ENCODE measurements at regions not wholly inside any gene's neighbourhood (a gene's known extent, or its start where the extent isn't known, plus 50 kb on each side); places are given as distances from the start of the nearest gene placed in this dataset.
"Not testable (repeated sequence)": the region's sequence is repeated elsewhere in the genome, so short reads cannot be mapped to it uniquely, and the experiment has no call there.

DNA sequence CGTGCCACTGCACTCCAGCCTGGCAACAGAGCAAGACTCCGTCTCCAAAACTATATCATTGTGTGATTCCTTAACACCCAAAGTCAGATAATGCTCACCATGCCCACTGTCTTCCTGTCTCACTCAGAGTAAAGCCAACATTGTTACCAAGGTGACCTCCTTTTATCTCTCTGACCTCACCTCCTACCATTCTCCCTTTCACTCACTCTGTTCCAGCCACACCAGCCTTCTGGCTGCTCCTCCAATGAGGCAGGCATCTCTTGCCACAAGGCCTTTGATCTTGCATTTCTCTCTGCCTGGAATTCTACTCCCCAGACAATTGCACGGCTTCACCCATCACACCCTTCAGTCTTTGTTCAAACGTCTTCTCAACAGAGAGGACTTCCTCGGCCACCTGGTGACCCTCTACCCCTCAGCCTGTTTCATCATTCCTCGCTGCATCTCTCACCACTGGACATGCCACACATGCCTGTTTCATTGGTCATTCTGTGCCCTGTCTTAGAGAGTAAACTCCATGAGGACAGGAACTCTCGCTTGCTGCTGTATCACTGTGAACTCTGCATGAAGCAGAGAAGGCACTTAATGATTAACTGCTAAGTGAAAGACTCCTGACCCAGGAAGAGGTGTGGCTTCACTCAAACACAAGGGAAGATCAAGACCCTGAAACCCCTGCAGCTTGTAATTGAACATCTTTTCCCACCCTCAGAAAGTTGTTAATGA is 67.1 kb upstream of the CAPZB start:
- Histone ChIP-seq H3K9me3 (ENCODE audit: control extremely low read depth in 1 of 3, control insufficient read depth in 2 of 3, insufficient read depth in 1 of 3, low read length in 2 of 3) (peaks cover 0 to 12% (median 4%) of the 10 kb centered on the region in 3 donors), H3K36me3 (replicated peaks in 1 of 2; ENCODE audit: control extremely low read depth in 1 of 2, control insufficient read depth in 1 of 2, extremely low read depth in 1 of 2, insufficient read depth in 2 of 2, low read length in 1 of 2) (no peaks in the 10 kb centered on the region), H3K4me3 (ENCODE audit: control extremely low read depth in 1 of 5, extremely low read depth in 1 of 5, insufficient read depth in 1 of 5, low read depth in 2 of 5, low read length in 4 of 5) (no peak overlapping the region), H3K27ac (ENCODE audit: low read length in 2 of 2) (no peak overlapping the region), H3K4me2 (replicated peaks; ENCODE audit: low read depth, low read length, poor library complexity, severe bottlenecking) (no peak overlapping the region), H4K20me1 (ENCODE audit: control insufficient read depth, insufficient read depth, low read length, poor library complexity, severe bottlenecking) (no peaks in the 10 kb centered on the region), H3K27me3 (replicated peaks in 1 of 4; ENCODE audit: control extremely low read depth in 1 of 4, control insufficient read depth in 3 of 4, insufficient read depth in 4 of 4, low read length in 3 of 4) (no peaks in the 10 kb centered on the region), H2AFZ (ENCODE audit: insufficient read depth, low read depth, low read length, poor library complexity, severe bottlenecking) (no peak overlapping the region), H3K4me1 (ENCODE audit: control insufficient read depth in 2 of 2, insufficient read depth in 2 of 2, low read length in 2 of 2) (no peaks in the 10 kb centered on the region), H3K79me2 (ENCODE audit: control insufficient read depth, insufficient read depth, low read length) (no peaks in the 10 kb centered on the region), H3K9ac (ENCODE audit: low read length) (no peak overlapping the region)
- DNase-seq (no peak), ATAC-seq (ENCODE audit: low read depth) (no peak)
- Mint-ChIP-seq H3K27me3 (peaks cover 2% of the 10 kb centered on the region), H3K4me3 (no peak overlapping the region), H3K9me3 (ENCODE audit: insufficient read depth) (peaks cover 4% of the 10 kb centered on the region), H3K4me1 (no peaks in the 10 kb centered on the region), H3K27ac (no peak overlapping the region)
- intact Hi-C loops (cut with micrococcal nuclease) = no loop called here
- WGBS (ENCODE audit: insufficient coverage) = 87% methylated on average over 7 of the region's 7 CpGs
- CTCF ChIA-PET = no interaction called here
- POLR2A ChIA-PET = no interaction called here
- TF ChIP-seq EZH2 (IDR thresholded peaks at IDR 0.05; ENCODE audit: borderline replicate concordance, insufficient read depth, low read depth, low read length, poor library complexity, severe bottlenecking) = no peak
- TF ChIP-seq, protein P1, sequence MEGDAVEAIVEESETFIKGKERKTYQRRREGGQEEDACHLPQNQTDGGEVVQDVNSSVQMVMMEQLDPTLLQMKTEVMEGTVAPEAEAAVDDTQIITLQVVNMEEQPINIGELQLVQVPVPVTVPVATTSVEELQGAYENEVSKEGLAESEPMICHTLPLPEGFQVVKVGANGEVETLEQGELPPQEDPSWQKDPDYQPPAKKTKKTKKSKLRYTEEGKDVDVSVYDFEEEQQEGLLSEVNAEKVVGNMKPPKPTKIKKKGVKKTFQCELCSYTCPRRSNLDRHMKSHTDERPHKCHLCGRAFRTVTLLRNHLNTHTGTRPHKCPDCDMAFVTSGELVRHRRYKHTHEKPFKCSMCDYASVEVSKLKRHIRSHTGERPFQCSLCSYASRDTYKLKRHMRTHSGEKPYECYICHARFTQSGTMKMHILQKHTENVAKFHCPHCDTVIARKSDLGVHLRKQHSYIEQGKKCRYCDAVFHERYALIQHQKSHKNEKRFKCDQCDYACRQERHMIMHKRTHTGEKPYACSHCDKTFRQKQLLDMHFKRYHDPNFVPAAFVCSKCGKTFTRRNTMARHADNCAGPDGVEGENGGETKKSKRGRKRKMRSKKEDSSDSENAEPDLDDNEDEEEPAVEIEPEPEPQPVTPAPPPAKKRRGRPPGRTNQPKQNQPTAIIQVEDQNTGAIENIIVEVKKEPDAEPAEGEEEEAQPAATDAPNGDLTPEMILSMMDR (IDR thresholded peaks at IDR 0.05) = no peak

DNA sequence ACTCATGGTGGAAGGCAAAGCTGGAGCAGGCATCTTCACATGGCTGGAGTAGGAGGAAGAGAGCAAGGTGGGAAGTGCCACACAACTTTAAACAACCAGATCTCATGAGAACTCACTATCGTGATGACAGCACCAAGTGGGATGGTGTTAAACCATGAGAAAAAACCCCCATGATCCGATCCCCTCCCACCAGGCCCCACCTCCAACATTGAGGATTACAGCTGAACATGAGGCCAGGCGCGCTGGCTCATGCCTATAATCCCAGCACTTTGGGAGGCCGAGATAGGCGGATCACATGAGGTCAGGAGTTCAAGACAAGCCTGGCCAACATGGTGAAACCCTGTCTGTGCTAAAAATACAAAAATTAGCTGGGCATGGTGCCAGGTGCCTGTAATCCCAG is 66.5 kb upstream of the CAPZB start:
- H2AFZ ChIP-seq (ENCODE audit: insufficient read depth, low read depth, low read length, poor library complexity, severe bottlenecking); H3K27ac ChIP-seq (ENCODE audit: low read length in 2 of 2); DNase-seq; H3K4me2 ChIP-seq (replicated peaks; ENCODE audit: low read depth, low read length, poor library complexity, severe bottlenecking); H4K20me1 ChIP-seq (ENCODE audit: control insufficient read depth, insufficient read depth, low read length, poor library complexity, severe bottlenecking); H3K36me3 ChIP-seq (replicated peaks in 1 of 2; ENCODE audit: control extremely low read depth in 1 of 2, control insufficient read depth in 1 of 2, extremely low read depth in 1 of 2, insufficient read depth in 2 of 2, low read length in 1 of 2); H3K27me3 ChIP-seq (replicated peaks in 1 of 4; ENCODE audit: control extremely low read depth in 1 of 4, control insufficient read depth in 3 of 4, insufficient read depth in 4 of 4, low read length in 3 of 4); H3K9ac ChIP-seq (ENCODE audit: low read length); CTCF ChIA-PET; H3K27me3 Mint-ChIP-seq; H3K9me3 Mint-ChIP-seq (ENCODE audit: insufficient read depth); POLR2A ChIA-PET; intact Hi-C loops (cut with micrococcal nuclease); H3K4me3 ChIP-seq (ENCODE audit: control extremely low read depth in 1 of 5, extremely low read depth in 1 of 5, insufficient read depth in 1 of 5, low read depth in 2 of 5, low read length in 4 of 5); H3K4me1 Mint-ChIP-seq; ATAC-seq (ENCODE audit: low read depth); H3K27ac Mint-ChIP-seq; H3K79me2 ChIP-seq (ENCODE audit: control insufficient read depth, insufficient read depth, low read length); H3K4me1 ChIP-seq (ENCODE audit: control insufficient read depth in 2 of 2, insufficient read depth in 2 of 2, low read length in 2 of 2); H3K4me3 Mint-ChIP-seq: not testable (repeated sequence)
- 80% methylated on average over 4 of the region's 6 CpGs for WGBS (ENCODE audit: insufficient coverage)
- H3K9me3 ChIP-seq (ENCODE audit: control extremely low read depth in 1 of 3, control insufficient read depth in 2 of 3, insufficient read depth in 1 of 3, low read length in 2 of 3) = peaks cover 0 to 17% (median 9%) of the 10 kb centered on the region in 3 donors

DNA sequence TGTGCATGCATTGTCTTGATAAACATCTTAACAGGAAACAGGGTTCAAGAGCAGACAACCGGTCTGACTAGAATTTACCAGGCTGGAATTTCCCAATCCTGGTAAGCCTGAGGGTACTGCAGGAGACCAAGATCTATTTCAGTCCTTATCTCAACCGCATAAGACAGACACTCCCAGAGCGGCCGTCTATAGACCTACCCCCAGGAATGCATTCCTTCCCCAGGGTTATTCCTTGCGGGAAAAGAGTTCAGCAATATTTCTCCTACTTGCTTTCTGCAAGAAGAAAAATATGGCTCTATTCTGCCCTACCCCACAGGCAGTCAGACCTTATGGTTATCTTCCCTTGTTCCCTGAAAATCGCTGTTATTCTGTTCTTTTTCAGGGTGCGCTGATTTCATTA is 65.1 kb upstream of the CAPZB start:
- H3K4me3 ChIP-seq (ENCODE audit: control extremely low read depth in 1 of 5, extremely low read depth in 1 of 5, insufficient read depth in 1 of 5, low read depth in 2 of 5, low read length in 4 of 5); H3K27me3 ChIP-seq (replicated peaks in 1 of 4; ENCODE audit: control extremely low read depth in 1 of 4, control insufficient read depth in 3 of 4, insufficient read depth in 4 of 4, low read length in 3 of 4); H3K27ac Mint-ChIP-seq; DNase-seq; H3K4me3 Mint-ChIP-seq; H3K4me2 ChIP-seq (replicated peaks; ENCODE audit: low read depth, low read length, poor library complexity, severe bottlenecking); H3K4me1 Mint-ChIP-seq; H2AFZ ChIP-seq (ENCODE audit: insufficient read depth, low read depth, low read length, poor library complexity, severe bottlenecking); H3K79me2 ChIP-seq (ENCODE audit: control insufficient read depth, insufficient read depth, low read length); H3K9ac ChIP-seq (ENCODE audit: low read length); POLR2A ChIA-PET; intact Hi-C loops (cut with micrococcal nuclease); ATAC-seq (ENCODE audit: low read depth); H3K27me3 Mint-ChIP-seq; H3K27ac ChIP-seq (ENCODE audit: low read length in 2 of 2); H3K4me1 ChIP-seq (ENCODE audit: control insufficient read depth in 2 of 2, insufficient read depth in 2 of 2, low read length in 2 of 2); H4K20me1 ChIP-seq (ENCODE audit: control insufficient read depth, insufficient read depth, low read length, poor library complexity, severe bottlenecking); CTCF ChIA-PET; H3K36me3 ChIP-seq (replicated peaks in 1 of 2; ENCODE audit: control extremely low read depth in 1 of 2, control insufficient read depth in 1 of 2, extremely low read depth in 1 of 2, insufficient read depth in 2 of 2, low read length in 1 of 2): not testable (repeated sequence)
- peaks cover 11% of the 10 kb centered on the region for H3K9me3 Mint-ChIP-seq (ENCODE audit: insufficient read depth)
- WGBS (ENCODE audit: insufficient coverage) = 96% methylated on average over 4 of the region's 7 CpGs
- peaks cover 0 to 19% (median 9%) of the 10 kb centered on the region in 3 donors for H3K9me3 ChIP-seq (ENCODE audit: control extremely low read depth in 1 of 3, control insufficient read depth in 2 of 3, insufficient read depth in 1 of 3, low read length in 2 of 3)

Data from B cell (primary cell).